Left cardiac atrium (tissue), 4 donors: ENCODE measurements at regions not wholly inside any gene's neighbourhood (a gene's known extent, or its start where the extent isn't known, plus 50 kb on each side); places are given as distances from the start of the nearest gene placed in this dataset.
"Not testable (repeated sequence)": the region's sequence is repeated elsewhere in the genome, so short reads cannot be mapped to it uniquely, and the experiment has no call there.

Source experiments
- ATAC-seq, 2 donors: fragments of 200-7000 bp; cut with Tn5 transposase; one replicate each; pipeline ENCODE4 v1.9.1; 2020; ENCODE audit warnings: mild to moderate bottlenecking in 2 of 2, moderate library complexity in 2 of 2
- DNase-seq: peaks from one replicate; pipeline ENCODE4 v3.0.0-alpha.2; 2020
- intact Hi-C, 2 donors: fragments of 100-400 bp; cut with DNase I; formaldehyde crosslinking; loops; one replicate each; pipeline versions ENCODE4 v1.14.1 to v1.15.1; 2022 to 2023
- donor health status: DM: no; HTN: yes; CAD: no.
- donor health status: DM: no; HTN: yes; CAD: no; lungs with severe emphysema.
- donor health status: DM: yes; HTN: yes; CAD: no.
- donor health status: Dilated cardiomyopathy.

GRCh38 chr6:16821834-16822264, 60.6 kb upstream of the ATXN1 start:
- intact Hi-C loops = no loop called here
- ATAC-seq = no peak
- no peak for DNase-seq

GRCh38 chr6:16820262-16820661, 59.0 kb upstream of the ATXN1 start:
- intact Hi-C loops, ATAC-seq: not testable (repeated sequence)

GRCh38 chr6:16819752-16820151, 58.5 kb upstream of the ATXN1 start:
- DNase-seq = no peak
- ATAC-seq = no peak
- intact Hi-C loops = no loop called here

More at GRCh38 chr6:16820262-16820661, 59.0 kb upstream of the ATXN1 start:
- not testable (repeated sequence) for DNase-seq

- ATAC-seq = no peak
- intact Hi-C loops = no loop called here
- DNase-seq = no peak
Observed at GRCh38 chr6:16818992-16819626, 57.8 kb upstream of the ATXN1 start.

- intact Hi-C loops = no loop called here
- no peak for DNase-seq
- ATAC-seq = no peak
Observed at GRCh38 chr6:16817594-16817993, 56.3 kb upstream of the ATXN1 start.

- intact Hi-C loops = no loop called here
- no peak for ATAC-seq
Observed at GRCh38 chr6:16816891-16817290, 55.6 kb upstream of the ATXN1 start.

GRCh38 chr6:16812993-16813392, 51.7 kb upstream of the ATXN1 start:
- ATAC-seq = no peak
- intact Hi-C loops = no loop called here
- DNase-seq = no peak

More at GRCh38 chr6:16816891-16817290, 55.6 kb upstream of the ATXN1 start:
- DNase-seq = no peak

- intact Hi-C loops = no loop called here
- DNase-seq (no peak), ATAC-seq (no peak)
Observed at GRCh38 chr6:16811277-16811979, 50.2 kb upstream of the ATXN1 start.
